ENCODE measurements at regions not wholly inside any gene's neighbourhood (a gene's known extent, or its start where the extent isn't known, plus 50 kb on each side); places are given as distances from the start of the nearest gene placed in this dataset.

- TF ChIP-seq POLR2A (IDR thresholded peaks at IDR 0.05; ENCODE audit: low read depth, low read length) (no peak), POLR2AphosphoS5 (IDR thresholded peaks at IDR 0.05; ENCODE audit: low read depth, low read length) (no peak), TAF1 (IDR thresholded peaks at IDR 0.05; ENCODE audit: low read depth, low read length) (no peak), POU2F2 (IDR thresholded peaks at IDR 0.05; ENCODE audit: low read depth, low read length) (no peak), PAX5 (IDR thresholded peaks at IDR 0.05; ENCODE audit: insufficient read depth, low read length, severe bottlenecking) (no peak)
Measured at GRCh38 chr20:60950561-60950960, 301.5 kb upstream of the CDH4 start.

Measured in GM12891 (cell line).